ENCODE measurements at regions not wholly inside any gene's neighbourhood (a gene's known extent, or its start where the extent isn't known, plus 50 kb on each side); places are given as distances from the start of the nearest gene placed in this dataset.

DNA sequence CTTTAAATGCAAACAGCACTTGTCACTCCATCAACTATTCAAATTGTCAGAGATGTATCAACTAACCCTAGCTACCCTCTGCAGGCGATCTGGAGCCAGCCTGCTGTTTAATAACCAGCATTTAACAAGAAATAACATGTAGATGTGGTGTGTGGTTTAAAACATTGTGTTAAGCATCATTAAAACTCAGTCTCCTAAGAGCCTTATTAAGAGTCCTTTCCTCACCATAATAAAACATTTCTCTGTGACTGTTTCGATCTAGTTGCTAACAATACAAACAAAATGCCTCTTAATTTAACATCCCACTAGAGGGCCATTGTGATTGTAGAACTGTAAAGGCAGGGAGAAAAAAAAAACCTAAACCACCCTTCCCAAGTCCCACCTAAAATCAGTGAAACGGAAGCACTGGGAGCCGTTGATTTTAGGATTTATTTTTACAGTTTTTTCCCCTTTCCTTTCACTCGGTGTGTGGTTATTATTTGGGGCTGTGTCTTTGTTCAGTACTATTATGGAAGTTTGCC, 708.6 kb downstream of the C4orf33 start:
- TF ChIP-seq, protein P1, sequence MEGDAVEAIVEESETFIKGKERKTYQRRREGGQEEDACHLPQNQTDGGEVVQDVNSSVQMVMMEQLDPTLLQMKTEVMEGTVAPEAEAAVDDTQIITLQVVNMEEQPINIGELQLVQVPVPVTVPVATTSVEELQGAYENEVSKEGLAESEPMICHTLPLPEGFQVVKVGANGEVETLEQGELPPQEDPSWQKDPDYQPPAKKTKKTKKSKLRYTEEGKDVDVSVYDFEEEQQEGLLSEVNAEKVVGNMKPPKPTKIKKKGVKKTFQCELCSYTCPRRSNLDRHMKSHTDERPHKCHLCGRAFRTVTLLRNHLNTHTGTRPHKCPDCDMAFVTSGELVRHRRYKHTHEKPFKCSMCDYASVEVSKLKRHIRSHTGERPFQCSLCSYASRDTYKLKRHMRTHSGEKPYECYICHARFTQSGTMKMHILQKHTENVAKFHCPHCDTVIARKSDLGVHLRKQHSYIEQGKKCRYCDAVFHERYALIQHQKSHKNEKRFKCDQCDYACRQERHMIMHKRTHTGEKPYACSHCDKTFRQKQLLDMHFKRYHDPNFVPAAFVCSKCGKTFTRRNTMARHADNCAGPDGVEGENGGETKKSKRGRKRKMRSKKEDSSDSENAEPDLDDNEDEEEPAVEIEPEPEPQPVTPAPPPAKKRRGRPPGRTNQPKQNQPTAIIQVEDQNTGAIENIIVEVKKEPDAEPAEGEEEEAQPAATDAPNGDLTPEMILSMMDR (conservative IDR thresholded peaks at IDR 0.05; ENCODE audit: low read depth, low read length) = 0 out of 2 replicates have a peak, but pooled peaks have one; percentile 13
- no peak for TF ChIP-seq EZH2 (IDR thresholded peaks at IDR 0.05; ENCODE audit: borderline replicate concordance, low read depth, low read length, poor library complexity, severe bottlenecking)

Measured in A673 (cell line).